ENCODE measurements at regions not wholly inside any gene's neighbourhood (a gene's known extent, or its start where the extent isn't known, plus 50 kb on each side); places are given as distances from the start of the nearest gene placed in this dataset.

GRCh38 chr6:27778625-27779417 is 133.4 kb downstream of the OR2B2 start:
- H3K4ac ChIP-seq (ENCODE audit: low read depth, low read length), result no peak overlapping the region
- H2BK120ac ChIP-seq (ENCODE audit: low read depth, low read length, poor library complexity, severe bottlenecking), result no peak overlapping the region
- TF ChIP-seq, protein P1, sequence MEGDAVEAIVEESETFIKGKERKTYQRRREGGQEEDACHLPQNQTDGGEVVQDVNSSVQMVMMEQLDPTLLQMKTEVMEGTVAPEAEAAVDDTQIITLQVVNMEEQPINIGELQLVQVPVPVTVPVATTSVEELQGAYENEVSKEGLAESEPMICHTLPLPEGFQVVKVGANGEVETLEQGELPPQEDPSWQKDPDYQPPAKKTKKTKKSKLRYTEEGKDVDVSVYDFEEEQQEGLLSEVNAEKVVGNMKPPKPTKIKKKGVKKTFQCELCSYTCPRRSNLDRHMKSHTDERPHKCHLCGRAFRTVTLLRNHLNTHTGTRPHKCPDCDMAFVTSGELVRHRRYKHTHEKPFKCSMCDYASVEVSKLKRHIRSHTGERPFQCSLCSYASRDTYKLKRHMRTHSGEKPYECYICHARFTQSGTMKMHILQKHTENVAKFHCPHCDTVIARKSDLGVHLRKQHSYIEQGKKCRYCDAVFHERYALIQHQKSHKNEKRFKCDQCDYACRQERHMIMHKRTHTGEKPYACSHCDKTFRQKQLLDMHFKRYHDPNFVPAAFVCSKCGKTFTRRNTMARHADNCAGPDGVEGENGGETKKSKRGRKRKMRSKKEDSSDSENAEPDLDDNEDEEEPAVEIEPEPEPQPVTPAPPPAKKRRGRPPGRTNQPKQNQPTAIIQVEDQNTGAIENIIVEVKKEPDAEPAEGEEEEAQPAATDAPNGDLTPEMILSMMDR (conservative IDR thresholded peaks at IDR 0.05), result no peak
- H3K9me3 Mint-ChIP-seq, result peaks cover 19 to 20% of the 10 kb centered on the region in 2 experiments
- no peaks in the 10 kb centered on the region; the same call in 1 of the 2 replicates for H3K27me3 ChIP-seq (ENCODE audit: insufficient read depth, low read length)
- 0 out of 2 replicates have a peak, but pooled peaks cover 4% of the 10 kb centered on the region for H3K4me1 ChIP-seq (ENCODE audit: insufficient read depth, low read length)
- H3K27ac ChIP-seq (ENCODE audit: insufficient read length, low read depth, low read length), result no peak overlapping the region
- no peak overlapping the region for H3K18ac ChIP-seq (ENCODE audit: insufficient read length, low read depth, low read length)
- H3K4me1 Mint-ChIP-seq, result peaks cover 19 to 27% of the 10 kb centered on the region in 2 experiments
- H3K23me2 ChIP-seq (ENCODE audit: insufficient read length, low read depth, low read length, poor library complexity, severe bottlenecking), result no peaks in the 10 kb centered on the region
- H3K4me2 ChIP-seq (ENCODE audit: insufficient read depth, insufficient read length, low read length), result no peak overlapping the region
- H4K20me1 ChIP-seq (ENCODE audit: control insufficient read depth, insufficient read depth, insufficient read length), result no peaks in the 10 kb centered on the region
- no peak overlapping the region for H2BK15ac ChIP-seq (ENCODE audit: low read depth, low read length)
- no peak overlapping the region for H3K27ac Mint-ChIP-seq
- DNase-seq, result no peak
- H3K79me2 ChIP-seq (ENCODE audit: insufficient read depth, low read length), result no peaks in the 10 kb centered on the region
- no peak overlapping the region for H3K56ac ChIP-seq (ENCODE audit: insufficient read length, low read depth, low read length)
- H2BK12ac ChIP-seq (ENCODE audit: insufficient read length, low read depth, low read length), result no peak overlapping the region
- H3K27me3 Mint-ChIP-seq (ENCODE audit: low read depth), result peaks cover 60% of the 10 kb centered on the region
- no CpG with 5 or more reads among the region's 7 CpGs for WGBS (ENCODE audit: extremely low coverage, insufficient read length, low lambda C conversion rate)
- peaks cover 4 to 16% (median 7%) of the 10 kb centered on the region in 3 experiments; a peak in 6 of 7 replicates for H3K36me3 Mint-ChIP-seq (ENCODE audit: insufficient read depth in 1 of 3, low read depth in 3 of 3)
- H3K4me3 Mint-ChIP-seq, result no peak overlapping the region
- H2AK5ac ChIP-seq (ENCODE audit: insufficient read length, low read length), result no peak overlapping the region
- no peak overlapping the region for H4K5ac ChIP-seq (ENCODE audit: insufficient read length, low read depth, low read length)
- no peak overlapping the region for H2AFZ ChIP-seq (ENCODE audit: low read length)
- no peaks in the 10 kb centered on the region for H3K79me1 ChIP-seq (ENCODE audit: insufficient read depth, low read depth, low read length, poor library complexity, severe bottlenecking)
- H4K8ac ChIP-seq (replicated peaks; ENCODE audit: insufficient read length, low read depth, low read length), result no peak overlapping the region
- no peak overlapping the region for H2BK5ac ChIP-seq (ENCODE audit: insufficient read length, low read length)
- no peak overlapping the region for H3K23ac ChIP-seq (ENCODE audit: insufficient read length, low read depth, low read length)
- H2BK20ac ChIP-seq (ENCODE audit: low read depth, low read length, poor library complexity, severe bottlenecking), result no peak overlapping the region
- H3T11ph ChIP-seq (ENCODE audit: low read length), result no peak overlapping the region
- H3K9me3 ChIP-seq (ENCODE audit: control insufficient read depth, low read depth, low read length), result no peaks in the 10 kb centered on the region
- no peak overlapping the region for H4K91ac ChIP-seq (ENCODE audit: insufficient read length, low read depth, low read length)
- no peak overlapping the region for H3K14ac ChIP-seq (ENCODE audit: insufficient read depth, low read length)
- no peak overlapping the region for H3K9ac ChIP-seq (ENCODE audit: extremely low read depth, insufficient read length, low read length)
